GM19240 (cell line): ENCODE measurements at regions not wholly inside any gene's neighbourhood (a gene's known extent, or its start where the extent isn't known, plus 50 kb on each side); places are given as distances from the start of the nearest gene placed in this dataset.

Source experiments
- DNase-seq: peaks from one replicate; pipeline ENCODE4 v3.0.0; 2011; ENCODE audit warnings: low spot score; ENCODE audit not compliant: insufficient read length

GRCh38 chr1:232451506-232451905 lies 178.4 kb downstream of the SIPA1L2 start:
- no peak for DNase-seq

- DNase-seq: no peak
Observed at GRCh38 chr1:232450615-232451014, 179.3 kb downstream of the SIPA1L2 start.

GRCh38 chr1:232447125-232447524 lies 182.8 kb downstream of the SIPA1L2 start:
- DNase-seq: no peak

GRCh38 chr1:232445361-232446106 lies 184.4 kb downstream of the SIPA1L2 start:
- DNase-seq: no peak

GRCh38 chr1:232443372-232443771 lies 186.6 kb downstream of the SIPA1L2 start:
- DNase-seq: no peak

- DNase-seq: no peak
Observed at GRCh38 chr1:232441036-232441411, 188.9 kb downstream of the SIPA1L2 start.

GRCh38 chr1:232440325-232441035 lies 189.5 kb downstream of the SIPA1L2 start:
- no peak for DNase-seq

GRCh38 chr1:232439011-232439410 lies 190.9 kb downstream of the SIPA1L2 start:
- DNase-seq: no peak

- DNase-seq: no peak
Observed at GRCh38 chr1:232438476-232438875, 191.5 kb downstream of the SIPA1L2 start.

- no peak for DNase-seq
Observed at GRCh38 chr1:232437510-232437909, 192.4 kb downstream of the SIPA1L2 start.

- DNase-seq: no peak
Observed at GRCh38 chr1:232435729-232436128, 194.2 kb downstream of the SIPA1L2 start.

GRCh38 chr1:232432313-232432712 lies 197.6 kb downstream of the SIPA1L2 start:
- no peak for DNase-seq

- no peak for DNase-seq
Observed at GRCh38 chr1:232431748-232432147, 198.2 kb downstream of the SIPA1L2 start.

GRCh38 chr1:232431326-232431725 lies 198.6 kb downstream of the SIPA1L2 start:
- no peak for DNase-seq

- no peak for DNase-seq
Observed at GRCh38 chr1:232430467-232430866, 199.5 kb downstream of the SIPA1L2 start.

- no peak for DNase-seq
Observed at GRCh38 chr1:232428786-232429530, 201.0 kb downstream of the SIPA1L2 start.

GRCh38 chr1:232428036-232428645 lies 201.8 kb downstream of the SIPA1L2 start:
- no peak for DNase-seq

GRCh38 chr1:232426801-232427200 lies 203.1 kb downstream of the SIPA1L2 start:
- no peak for DNase-seq

GRCh38 chr1:232425421-232425820 lies 204.5 kb downstream of the SIPA1L2 start:
- DNase-seq: no peak

GRCh38 chr1:232423591-232423990 lies 206.3 kb downstream of the SIPA1L2 start:
- DNase-seq: no peak

- no peak for DNase-seq
Observed at GRCh38 chr1:232422898-232423297, 207.0 kb downstream of the SIPA1L2 start.

GRCh38 chr1:232422098-232422497 lies 207.8 kb downstream of the SIPA1L2 start:
- DNase-seq: no peak
